Loucy (cell line): ENCODE measurements at regions not wholly inside any gene's neighbourhood (a gene's known extent, or its start where the extent isn't known, plus 50 kb on each side); places are given as distances from the start of the nearest gene placed in this dataset.

Experiments
- H2AFZ ChIP-seq: fragments of 200-600 bp; sonication (generic); 2 replicates; pipeline ENCODE4 v1.6.0; 2016; ENCODE audit warnings: antibody characterized with exemption, mild to moderate bottlenecking, low read length, moderate library complexity
- H3F3A ChIP-seq: fragments of 200-600 bp; 2 replicates; pipeline ENCODE4 v1.6.0; 2016; ENCODE audit warnings: antibody characterized with exemption, low read depth, mild to moderate bottlenecking
- H3K27me3 ChIP-seq: fragments of 200-600 bp; sonication (generic); 2 replicates; pipeline ENCODE4 v1.6.1; 2014; ENCODE audit warnings: low read length, mild to moderate bottlenecking; ENCODE audit not compliant: insufficient read depth, poor library complexity, severe bottlenecking
- H3K36me3 ChIP-seq: fragments of 200-600 bp; sonication (generic); 2 replicates; pipeline ENCODE4 v1.6.1; 2016; ENCODE audit warnings: low read length; ENCODE audit not compliant: insufficient read depth
- H3K4me1 ChIP-seq: fragments of 200-600 bp; sonication (generic); 2 replicates; pipeline ENCODE4 v1.5.1; 2014; ENCODE audit warnings: low read length, mild to moderate bottlenecking; ENCODE audit not compliant: insufficient read depth, poor library complexity, severe bottlenecking
- H3K4me2 ChIP-seq: fragments of 200-600 bp; sonication (generic); 2 replicates; pipeline ENCODE4 v1.6.0; 2014; ENCODE audit warnings: antibody characterized with exemption, low read length, low read depth, mild to moderate bottlenecking; ENCODE audit not compliant: poor library complexity, severe bottlenecking
- H3K4me3 ChIP-seq: fragments of 200-600 bp; sonication (generic); 2 replicates; pipeline ENCODE4 v1.5.1; 2014; ENCODE audit warnings: low read length, mild to moderate bottlenecking, mixed read lengths; ENCODE audit not compliant: poor library complexity, severe bottlenecking
- H3K79me2 ChIP-seq: fragments of 200-600 bp; sonication (generic); 2 replicates; pipeline ENCODE4 v1.6.1; 2014; ENCODE audit warnings: low read length; ENCODE audit not compliant: insufficient read depth
- H3K9ac ChIP-seq: fragments of 200-600 bp; sonication (generic); 2 replicates; pipeline ENCODE4 v1.6.0; 2014; ENCODE audit warnings: mild to moderate bottlenecking, low read depth, low read length, moderate library complexity; ENCODE audit not compliant: poor library complexity, severe bottlenecking
- H3K9me2 ChIP-seq: fragments of 200-600 bp; sonication (generic); replicated peaks from 2 replicates; pipeline ENCODE4 v1.6.1; 2016; ENCODE audit warnings: low read depth, low read length, mixed read lengths
- H3K9me3 ChIP-seq: fragments of 200-600 bp; sonication (generic); 2 replicates; pipeline ENCODE4 v1.6.1; 2014; ENCODE audit warnings: mild to moderate bottlenecking, antibody characterized with exemption, low read length, low read depth; ENCODE audit not compliant: insufficient read depth
- H4K20me1 ChIP-seq: fragments of 200-600 bp; sonication (generic); 2 replicates; pipeline ENCODE4 v1.6.0; 2014; ENCODE audit warnings: antibody characterized with exemption, low read length, mild to moderate bottlenecking; ENCODE audit not compliant: insufficient read depth, poor library complexity, severe bottlenecking
- CTCF ChIP-seq: fragments of 200-600 bp; sonication (generic); conservative IDR thresholded peaks from 2 replicates; pipeline ENCODE4 v1.5.1; 2014; ENCODE audit warnings: mild to moderate bottlenecking, antibody characterized with exemption, low read length
- EZH2phosphoT487 ChIP-seq: fragments of 200-600 bp; IDR thresholded peaks from 2 replicates; pipeline ENCODE4 v1.6.1; 2018; ENCODE audit warnings: antibody characterized with exemption, mild to moderate bottlenecking, moderate library complexity, borderline replicate concordance

GRCh38 chr18:47717257-47717656 lies 213.2 kb downstream of the SMAD2 start:
- H3K4me2 ChIP-seq: no peak overlapping the region
- no peak overlapping the region for H2AFZ ChIP-seq
- no peak overlapping the region for H3K9ac ChIP-seq
- no peaks in the 10 kb centered on the region for H3K9me3 ChIP-seq
- H3K9me2 ChIP-seq: no peaks in the 10 kb centered on the region
- TF ChIP-seq CTCF (no peak), EZH2phosphoT487 (no peak)
- H3K4me3 ChIP-seq: no peak overlapping the region
- H3K36me3 ChIP-seq: no peaks in the 10 kb centered on the region
- H3K79me2 ChIP-seq: no peaks in the 10 kb centered on the region
- H3K4me1 ChIP-seq: no peaks in the 10 kb centered on the region
- no peaks in the 10 kb centered on the region for H4K20me1 ChIP-seq
- H3F3A ChIP-seq: no peaks in the 10 kb centered on the region
- no peaks in the 10 kb centered on the region for H3K27me3 ChIP-seq

- no peaks in the 10 kb centered on the region for H3K9me2 ChIP-seq
- no peak overlapping the region for H3K4me2 ChIP-seq
Observed at GRCh38 chr18:47716632-47717185, 213.8 kb downstream of the SMAD2 start.

DNA sequence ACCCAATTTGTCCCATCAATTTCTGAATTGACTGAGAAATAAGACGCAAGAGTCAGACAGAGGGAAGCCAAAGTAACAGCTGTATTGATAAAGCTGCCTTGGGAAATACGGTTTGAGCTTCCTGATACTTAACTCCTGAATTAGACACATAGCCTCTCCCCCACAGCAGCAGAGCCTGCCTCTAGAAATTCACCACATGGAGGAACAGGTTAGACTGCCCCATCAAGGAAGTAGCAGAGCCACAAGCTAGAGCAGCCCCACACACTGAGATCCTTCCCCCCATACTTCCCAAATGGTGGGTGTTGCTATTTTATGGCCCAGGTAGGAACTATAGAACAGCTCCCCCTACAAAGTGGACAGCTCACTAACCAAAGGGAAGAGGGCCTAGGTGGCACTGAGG lies 220.0 kb downstream of the SMAD2 start:
- Histone ChIP-seq H3K79me2 (no peaks in the 10 kb centered on the region), H3F3A (no peaks in the 10 kb centered on the region), H3K9me2 (no peaks in the 10 kb centered on the region), H3K4me1 (no peaks in the 10 kb centered on the region), H4K20me1 (no peaks in the 10 kb centered on the region), H3K9ac (no peak overlapping the region), H3K4me2 (no peak overlapping the region), H3K36me3 (no peaks in the 10 kb centered on the region), H3K4me3 (no peak overlapping the region), H2AFZ (no peak overlapping the region), H3K9me3 (no peaks in the 10 kb centered on the region), H3K27me3 (no peaks in the 10 kb centered on the region)
- TF ChIP-seq EZH2phosphoT487 (no peak), CTCF (no peak)

More at GRCh38 chr18:47716632-47717185, 213.8 kb downstream of the SMAD2 start:
- Histone ChIP-seq H2AFZ (no peak overlapping the region), H3K4me1 (no peaks in the 10 kb centered on the region), H3K4me3 (no peak overlapping the region), H4K20me1 (no peaks in the 10 kb centered on the region), H3F3A (no peaks in the 10 kb centered on the region), H3K9ac (no peak overlapping the region), H3K36me3 (no peaks in the 10 kb centered on the region), H3K27me3 (no peaks in the 10 kb centered on the region), H3K9me3 (no peaks in the 10 kb centered on the region), H3K79me2 (no peaks in the 10 kb centered on the region)
- TF ChIP-seq CTCF: no peak
